A673 (cell line): ENCODE measurements at regions not wholly inside any gene's neighbourhood (a gene's known extent, or its start where the extent isn't known, plus 50 kb on each side); places are given as distances from the start of the nearest gene placed in this dataset.

ENCODE experiments used
- BruUV-seq: library from RNA; stranded (reverse); fragments of 400-500 nt; replicated peaks from 2 replicates; lab custom pipeline; 2021; lab: Mats Ljungman, UMichigan
- CTCF ChIA-PET: fragments of 300-600 bp; sonication (Branson Sonifier 250); formaldehyde crosslinking; loops from one replicate; lab custom pipeline; 2022; ENCODE audit warnings: antibody characterized with exemption; lab: Charles Lee
- POLR2A ChIA-PET: fragments of 300-600 bp; sonication (Branson Sonifier 250); formaldehyde crosslinking; loops from one replicate; lab custom pipeline; 2022; ENCODE audit warnings: antibody characterized with exemption; ENCODE audit not compliant: low non-redundant PET; lab: Charles Lee
- DNase-seq: peaks from one replicate; pipeline ENCODE4 v3.0.0-alpha.2; 2015; ENCODE audit warnings: low spot score
- H3K27ac ChIP-seq: fragments of 200-600 bp; sonication (generic); 2 replicates; pipeline ENCODE4 v1.5.1; 2016; ENCODE audit warnings: mixed run types, low read depth, mild to moderate bottlenecking, mixed read lengths, antibody characterized with exemption, low read length; ENCODE audit not compliant: poor library complexity, severe bottlenecking
- H3K27me3 ChIP-seq: fragments of 200-600 bp; sonication (generic); replicated peaks from 2 replicates; pipeline ENCODE4 v1.6.1; 2017; ENCODE audit warnings: mixed run types, low read depth, mild to moderate bottlenecking, mixed read lengths, antibody characterized with exemption, low read length; ENCODE audit not compliant: insufficient read depth, poor library complexity
- H3K36me3 ChIP-seq: fragments of 200-600 bp; sonication (generic); 2 replicates; pipeline ENCODE4 v1.6.1; 2016; ENCODE audit warnings: mixed run types, mild to moderate bottlenecking, mixed read lengths, antibody characterized with exemption, low read length; ENCODE audit not compliant: insufficient read depth, poor library complexity, severe bottlenecking
- H3K4me1 ChIP-seq: fragments of 200-600 bp; sonication (generic); 2 replicates; pipeline ENCODE4 v1.6.1; 2017; ENCODE audit warnings: mixed run types, mild to moderate bottlenecking, mixed read lengths, antibody characterized with exemption, low read length; ENCODE audit not compliant: insufficient read depth, poor library complexity, severe bottlenecking
- H3K4me3 ChIP-seq: fragments of 200-600 bp; sonication (generic); 2 replicates; pipeline ENCODE4 v1.5.1; 2016; ENCODE audit warnings: low read depth, mixed run types, mild to moderate bottlenecking, mixed read lengths, low read length; ENCODE audit not compliant: poor library complexity, severe bottlenecking
- H3K9me3 ChIP-seq: fragments of 200-600 bp; sonication (generic); 2 replicates; pipeline ENCODE4 v1.6.1; 2016; ENCODE audit warnings: mixed run types, low read depth, mild to moderate bottlenecking, mixed read lengths, antibody characterized with exemption, low read length; ENCODE audit not compliant: poor library complexity, severe bottlenecking
- EZH2 ChIP-seq: fragments of 200-600 bp; sonication (generic); IDR thresholded peaks from 2 replicates; pipeline ENCODE4 v1.6.1; 2017; ENCODE audit warnings: borderline replicate concordance, low read depth, mild to moderate bottlenecking, mixed read lengths, antibody characterized with exemption, low read length; ENCODE audit not compliant: poor library complexity, severe bottlenecking
- intact Hi-C: fragments of 100-400 bp; cut with micrococcal nuclease; formaldehyde crosslinking; loops from one replicate; pipeline ENCODE4 v1.10.0; 2022; ENCODE audit not compliant: unreplicated experiment
- TF ChIP-seq, protein P1 (sequence below): fragments of 300-800, 200-600 bp; sonication (generic); conservative IDR thresholded peaks from 2 replicates; pipeline ENCODE4 v1.5.1; 2017; ENCODE audit warnings: low read depth, mild to moderate bottlenecking, antibody characterized with exemption, low read length, moderate library complexity, mixed read lengths

GRCh38 chr1:217238945-217239344 lies 391.9 kb downstream of the GPATCH2 start:
- ChIA-PET POLR2A (no interaction called here), CTCF (no interaction called here)
- TF ChIP-seq, protein P1, sequence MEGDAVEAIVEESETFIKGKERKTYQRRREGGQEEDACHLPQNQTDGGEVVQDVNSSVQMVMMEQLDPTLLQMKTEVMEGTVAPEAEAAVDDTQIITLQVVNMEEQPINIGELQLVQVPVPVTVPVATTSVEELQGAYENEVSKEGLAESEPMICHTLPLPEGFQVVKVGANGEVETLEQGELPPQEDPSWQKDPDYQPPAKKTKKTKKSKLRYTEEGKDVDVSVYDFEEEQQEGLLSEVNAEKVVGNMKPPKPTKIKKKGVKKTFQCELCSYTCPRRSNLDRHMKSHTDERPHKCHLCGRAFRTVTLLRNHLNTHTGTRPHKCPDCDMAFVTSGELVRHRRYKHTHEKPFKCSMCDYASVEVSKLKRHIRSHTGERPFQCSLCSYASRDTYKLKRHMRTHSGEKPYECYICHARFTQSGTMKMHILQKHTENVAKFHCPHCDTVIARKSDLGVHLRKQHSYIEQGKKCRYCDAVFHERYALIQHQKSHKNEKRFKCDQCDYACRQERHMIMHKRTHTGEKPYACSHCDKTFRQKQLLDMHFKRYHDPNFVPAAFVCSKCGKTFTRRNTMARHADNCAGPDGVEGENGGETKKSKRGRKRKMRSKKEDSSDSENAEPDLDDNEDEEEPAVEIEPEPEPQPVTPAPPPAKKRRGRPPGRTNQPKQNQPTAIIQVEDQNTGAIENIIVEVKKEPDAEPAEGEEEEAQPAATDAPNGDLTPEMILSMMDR: no peak
- TF ChIP-seq EZH2: no peak
- H3K9me3 ChIP-seq: no peaks in the 10 kb centered on the region
- H3K27ac ChIP-seq: no peak overlapping the region
- H3K4me3 ChIP-seq: no peak overlapping the region
- intact Hi-C loops: no loop called here
- no peak for DNase-seq
- H3K4me1 ChIP-seq: no peaks in the 10 kb centered on the region
- no peaks in the 10 kb centered on the region for H3K27me3 ChIP-seq
- no peaks in the 10 kb centered on the region for H3K36me3 ChIP-seq
- BruUV-seq: no TSS peak

DNA sequence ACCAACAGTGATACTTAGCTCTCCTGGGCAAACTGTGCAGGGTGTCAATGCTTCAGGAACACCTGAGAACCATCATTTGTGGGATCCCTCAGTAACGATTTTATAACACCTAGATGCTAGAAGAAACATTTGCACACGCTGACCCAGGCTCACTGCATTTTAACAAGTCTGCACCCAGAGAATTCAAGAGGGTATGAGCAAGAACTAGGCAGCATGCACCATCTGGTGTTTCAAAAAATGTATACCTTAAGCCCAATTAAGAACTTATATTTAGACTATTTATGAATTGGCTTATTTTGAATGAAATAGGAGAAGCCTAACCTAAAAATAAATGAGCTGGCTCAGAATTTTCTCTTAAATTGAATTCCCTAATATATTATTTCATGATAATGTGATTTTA lies 400.5 kb downstream of the GPATCH2 start:
- intact Hi-C loops: no loop called here
- H3K27ac ChIP-seq: no peak overlapping the region
- no peak overlapping the region for H3K4me3 ChIP-seq
- H3K36me3 ChIP-seq: no peaks in the 10 kb centered on the region
- POLR2A ChIA-PET: no interaction called here
- no peaks in the 10 kb centered on the region for H3K27me3 ChIP-seq
- CTCF ChIA-PET: no interaction called here
- TF ChIP-seq EZH2: no peak
- TF ChIP-seq, protein P1: no peak
- no TSS peak for BruUV-seq
- no peaks in the 10 kb centered on the region for H3K9me3 ChIP-seq
- no peak for DNase-seq
- no peaks in the 10 kb centered on the region for H3K4me1 ChIP-seq

- no peaks in the 10 kb centered on the region for H3K4me1 ChIP-seq
- no peaks in the 10 kb centered on the region for H3K36me3 ChIP-seq
- no peak for DNase-seq
- H3K27me3 ChIP-seq: no peaks in the 10 kb centered on the region
- H3K9me3 ChIP-seq: no peaks in the 10 kb centered on the region
- no peak for TF ChIP-seq EZH2
- TF ChIP-seq, protein P1: no peak
- H3K27ac ChIP-seq: no peak overlapping the region
- POLR2A ChIA-PET: no interaction called here
- intact Hi-C loops: no loop called here
- no TSS peak for BruUV-seq
- CTCF ChIA-PET: no interaction called here
- no peak overlapping the region for H3K4me3 ChIP-seq
Measured at GRCh38 chr1:217228689-217229088, 402.2 kb downstream of the GPATCH2 start.
